ENCODE measurements at regions not wholly inside any gene's neighbourhood (a gene's known extent, or its start where the extent isn't known, plus 50 kb on each side); places are given as distances from the start of the nearest gene placed in this dataset.

DNA sequence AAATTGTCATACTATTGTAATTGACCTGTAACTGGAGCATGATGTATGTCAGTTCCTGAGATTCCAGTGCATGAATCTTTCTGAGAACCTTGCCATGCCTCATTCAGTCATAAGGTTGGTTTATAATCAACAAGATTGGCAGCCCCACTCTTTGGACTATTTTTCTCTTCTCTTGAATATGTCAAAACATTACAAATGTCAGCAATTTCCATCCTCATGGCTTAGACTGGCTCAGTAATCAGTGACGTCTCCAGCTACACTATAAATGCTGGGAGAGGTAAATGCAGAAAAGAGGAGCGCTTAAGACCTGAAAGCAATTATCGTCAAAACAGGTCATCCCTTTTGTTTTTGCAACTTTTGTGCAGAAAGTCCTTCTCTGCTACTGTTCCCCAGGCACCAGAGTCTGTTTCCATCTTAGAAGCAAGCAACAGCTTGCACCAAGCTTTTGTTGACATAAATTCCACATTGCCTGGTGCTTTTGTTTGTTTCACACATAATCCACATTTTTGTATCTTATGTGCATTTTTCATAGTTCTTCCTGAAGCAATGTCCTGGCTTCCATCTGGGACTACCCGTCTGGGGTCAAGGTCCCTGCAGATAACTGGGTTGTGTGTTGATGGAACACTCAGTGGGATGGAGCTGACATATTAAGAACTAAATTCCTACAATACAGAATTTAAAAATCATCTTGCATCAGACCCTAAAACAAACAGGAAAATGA lies 149.8 kb downstream of the OSR1 start:
- TF ChIP-seq CTCF (IDR thresholded peaks at IDR 0.05 in 2 of 3, conservative IDR thresholded peaks at IDR 0.05 in 1 of 3; ENCODE audit: insufficient read depth in 2 of 3, low read depth in 1 of 3, low read length in 3 of 3) (no peak), BHLHE40 (IDR thresholded peaks at IDR 0.05; ENCODE audit: low read length) (no peak)
